Globus pallidus (tissue), 1 donor: ENCODE measurements at regions not wholly inside any gene's neighbourhood (a gene's known extent, or its start where the extent isn't known, plus 50 kb on each side); places are given as distances from the start of the nearest gene placed in this dataset.

Experiments
- DNase-seq: peaks from one replicate; pipeline ENCODE4 v3.0.0-alpha.2; 2015; ENCODE audit warnings: low spot score

DNA sequence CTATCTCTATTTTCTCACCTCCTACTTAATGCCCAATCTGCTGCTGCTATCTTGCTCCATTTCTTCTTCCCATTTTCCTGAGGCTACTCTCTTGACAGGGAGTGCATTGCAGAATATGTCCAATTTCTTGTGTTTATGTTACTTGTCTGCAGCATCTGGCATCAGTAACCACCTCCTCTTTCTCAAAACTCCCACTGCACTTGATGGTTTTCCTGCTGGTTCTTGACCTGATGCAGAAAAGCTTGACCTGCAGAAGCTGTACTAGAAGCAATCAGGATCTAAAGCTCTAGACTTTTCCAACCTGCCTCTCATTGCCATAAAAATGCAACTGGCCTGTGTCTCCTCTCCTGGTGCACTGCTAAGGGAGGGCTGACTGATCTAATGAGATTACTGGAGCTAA is 287.8 kb downstream of the ZEB1 start:
- DNase-seq, result no peak

DNA sequence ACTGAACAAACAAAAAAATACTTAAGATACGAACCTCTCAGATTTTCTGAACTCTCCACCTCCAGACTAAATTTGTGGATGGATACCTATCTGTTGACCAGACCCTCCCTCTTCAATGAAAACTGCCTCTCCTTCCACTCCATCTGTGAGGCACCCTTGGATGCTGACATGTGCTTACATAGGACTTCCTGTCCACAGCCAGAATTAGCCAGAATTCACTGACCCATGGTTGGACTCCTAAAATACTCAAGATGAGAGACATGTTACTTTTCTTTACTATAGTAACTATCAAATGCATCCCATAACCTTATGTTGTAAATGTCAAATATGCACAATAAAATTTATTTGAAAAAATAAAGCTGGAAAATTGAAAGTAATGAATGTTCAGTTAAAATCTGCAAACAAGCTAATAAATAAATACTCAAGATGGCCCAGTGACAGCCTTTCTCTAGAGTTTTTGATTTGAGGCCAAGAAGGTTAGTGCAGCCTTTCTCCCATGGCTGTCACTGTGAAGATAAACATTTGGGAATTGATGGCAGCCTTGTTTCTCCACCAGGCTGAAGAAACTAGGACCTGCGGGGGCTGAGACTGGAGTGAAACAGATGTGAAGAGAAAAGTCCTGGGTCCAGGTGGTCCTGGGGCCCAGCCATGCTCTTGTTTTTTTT is 287.0 kb downstream of the ZEB1 start:
- DNase-seq, result no peak

DNA sequence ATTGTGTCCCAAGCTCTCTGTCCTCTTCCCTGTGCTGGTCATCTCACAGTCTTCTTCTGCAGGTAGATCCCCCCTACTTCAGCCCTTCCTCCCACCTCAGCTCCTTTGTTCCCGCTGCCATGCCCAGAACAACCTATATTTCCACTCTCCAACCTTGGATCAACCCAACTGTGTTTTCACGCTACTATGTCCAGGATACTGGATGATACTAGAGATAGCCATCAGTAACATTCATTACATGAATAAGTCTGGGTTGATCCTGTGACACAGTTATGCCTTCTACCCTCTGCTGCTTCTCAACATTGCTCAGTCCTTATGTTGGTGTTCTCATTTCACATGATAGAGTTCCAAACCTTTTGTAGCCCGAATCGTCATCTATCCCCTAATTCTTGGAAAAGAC is 286.4 kb downstream of the ZEB1 start:
- no peak for DNase-seq

DNA sequence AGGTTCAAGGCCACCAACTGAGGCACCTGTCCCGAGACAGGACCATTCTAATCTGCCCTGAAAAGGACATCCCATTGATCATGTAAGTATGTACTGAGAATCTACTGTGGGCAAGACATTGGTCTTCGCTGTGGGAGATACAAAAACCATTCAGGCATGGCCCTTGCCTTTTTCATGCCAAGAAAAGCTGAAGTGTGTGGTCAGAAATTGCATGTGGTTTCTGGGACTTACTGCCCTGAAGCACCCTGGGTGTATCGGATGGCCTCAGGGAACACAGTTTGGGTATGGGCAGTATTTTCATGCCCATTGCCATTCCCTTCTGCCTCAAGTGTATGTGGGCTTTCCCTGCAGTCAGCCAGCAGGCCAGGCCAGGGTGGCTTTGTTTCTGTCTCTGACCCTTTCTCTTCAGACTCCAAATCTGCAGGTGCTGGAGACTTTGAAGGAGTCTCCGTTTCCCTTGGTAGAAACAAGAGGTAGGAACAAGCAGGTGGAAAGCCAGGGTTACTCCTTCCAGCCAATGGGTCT is 285.7 kb downstream of the ZEB1 start:
- no peak for DNase-seq

DNA sequence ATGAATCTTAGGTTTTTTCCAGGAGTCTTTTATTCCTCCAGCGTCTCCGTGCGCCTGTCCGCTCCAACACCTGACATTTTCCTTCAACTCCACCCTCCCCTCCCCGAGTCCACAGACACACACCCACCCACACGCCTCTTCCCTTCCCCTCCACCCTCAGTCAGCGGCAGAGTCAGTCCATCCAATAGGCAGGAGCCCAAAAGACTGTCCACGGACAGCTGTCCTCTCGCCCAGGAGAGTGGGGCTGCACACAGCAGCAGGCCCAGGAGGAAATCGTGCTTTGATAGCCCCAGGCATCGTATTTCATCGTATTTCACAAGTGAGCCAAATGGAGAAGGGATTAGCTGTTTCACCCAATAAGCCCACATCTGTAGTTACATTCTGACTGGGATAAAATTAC is 285.1 kb downstream of the ZEB1 start:
- DNase-seq, result no peak

DNA sequence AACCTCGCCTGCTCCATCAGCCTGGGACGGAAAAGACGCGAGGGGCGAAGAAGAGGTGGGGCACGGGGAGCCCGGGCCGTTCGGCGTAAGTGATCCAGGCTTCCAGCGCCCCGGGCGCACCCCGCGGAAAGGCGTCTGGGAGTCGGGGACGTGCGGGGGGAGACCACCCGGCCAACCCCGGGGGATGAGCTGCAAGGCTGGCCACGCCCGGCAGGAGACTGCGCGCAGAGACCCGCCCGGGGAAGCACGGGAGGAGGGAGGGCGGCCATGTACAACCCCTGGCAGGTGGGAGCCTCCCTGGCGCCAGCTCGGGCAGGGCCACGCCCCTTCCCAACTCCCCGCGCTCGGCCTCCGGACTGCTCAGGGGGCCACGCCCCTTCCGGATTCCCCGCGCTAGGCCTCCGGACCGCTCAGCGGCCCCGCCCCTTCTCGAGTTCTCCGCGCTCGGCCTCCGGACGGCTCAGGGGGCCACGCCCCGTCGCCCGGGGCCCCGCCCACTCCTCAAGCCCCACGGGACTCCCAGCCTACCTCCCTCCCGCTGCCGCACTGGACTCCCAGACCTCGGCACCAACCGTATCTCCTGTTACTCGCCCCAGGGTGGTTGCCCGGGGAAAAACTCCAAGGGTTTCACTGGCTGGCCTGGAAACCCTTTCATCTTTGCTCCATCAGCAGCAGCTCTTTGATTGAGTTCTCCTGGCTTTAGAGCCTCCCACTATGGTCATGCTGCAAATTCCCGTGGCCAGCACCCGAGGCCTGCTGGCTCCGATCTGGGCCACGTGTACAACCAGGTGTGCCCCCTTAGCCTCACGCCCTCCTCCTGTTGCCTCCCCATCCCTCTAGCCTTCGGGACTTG is 284.4 kb downstream of the ZEB1 start:
- peak; percentile 75 for DNase-seq

DNA sequence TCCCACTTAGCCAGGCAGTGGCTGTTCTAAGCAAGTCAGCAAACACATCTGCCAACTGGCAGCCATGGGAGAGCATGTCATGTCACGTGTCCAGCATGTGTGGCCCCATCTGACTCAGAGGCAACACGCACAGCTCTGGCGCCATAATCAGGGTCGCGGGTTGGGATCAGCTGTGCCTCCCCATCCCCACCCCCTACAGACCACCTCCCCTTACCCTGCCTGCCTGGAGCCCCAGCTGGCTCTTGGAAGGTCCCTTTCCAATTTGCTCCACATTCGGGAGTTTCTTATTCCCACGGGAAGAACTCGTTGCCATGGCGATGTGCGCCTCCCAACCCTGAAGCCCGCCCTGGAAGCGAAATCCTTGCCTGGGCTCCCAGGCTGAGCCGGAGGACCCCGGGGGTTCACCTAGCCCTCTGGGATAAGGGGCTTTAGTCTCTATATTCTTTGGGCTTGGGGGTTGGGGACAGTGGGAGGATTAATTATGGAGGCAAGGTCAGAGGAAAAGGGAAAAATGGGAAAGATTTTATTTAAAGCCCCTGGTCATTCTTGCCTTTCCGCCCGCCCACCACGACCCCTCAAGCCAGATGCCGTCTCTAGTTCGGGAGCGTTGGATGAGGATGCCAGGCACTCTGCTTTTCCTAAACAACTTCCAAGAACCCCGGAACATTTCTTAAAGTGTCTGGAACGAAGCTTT is 283.7 kb downstream of the ZEB1 start:
- peak; percentile 66 for DNase-seq

DNA sequence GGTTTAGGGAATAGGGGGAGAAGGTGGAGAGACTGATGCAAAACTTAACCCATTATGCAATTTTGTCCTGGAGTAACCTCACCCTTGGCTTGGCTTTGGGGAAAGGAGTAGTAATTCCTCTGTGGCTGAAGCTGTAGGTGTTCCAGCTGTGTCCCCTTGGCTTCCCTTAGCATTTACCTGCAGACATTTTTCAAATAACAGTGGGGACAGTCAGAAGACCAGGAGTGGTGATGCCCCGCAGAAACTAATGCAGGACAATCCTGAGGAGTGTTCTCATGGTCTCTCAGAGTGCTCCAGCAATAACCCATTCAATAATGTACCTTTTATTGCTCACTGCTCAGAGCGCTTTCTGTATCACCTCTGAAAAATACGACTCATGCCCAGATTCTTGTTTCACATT is 282.1 kb downstream of the ZEB1 start:
- DNase-seq, result no peak

DNA sequence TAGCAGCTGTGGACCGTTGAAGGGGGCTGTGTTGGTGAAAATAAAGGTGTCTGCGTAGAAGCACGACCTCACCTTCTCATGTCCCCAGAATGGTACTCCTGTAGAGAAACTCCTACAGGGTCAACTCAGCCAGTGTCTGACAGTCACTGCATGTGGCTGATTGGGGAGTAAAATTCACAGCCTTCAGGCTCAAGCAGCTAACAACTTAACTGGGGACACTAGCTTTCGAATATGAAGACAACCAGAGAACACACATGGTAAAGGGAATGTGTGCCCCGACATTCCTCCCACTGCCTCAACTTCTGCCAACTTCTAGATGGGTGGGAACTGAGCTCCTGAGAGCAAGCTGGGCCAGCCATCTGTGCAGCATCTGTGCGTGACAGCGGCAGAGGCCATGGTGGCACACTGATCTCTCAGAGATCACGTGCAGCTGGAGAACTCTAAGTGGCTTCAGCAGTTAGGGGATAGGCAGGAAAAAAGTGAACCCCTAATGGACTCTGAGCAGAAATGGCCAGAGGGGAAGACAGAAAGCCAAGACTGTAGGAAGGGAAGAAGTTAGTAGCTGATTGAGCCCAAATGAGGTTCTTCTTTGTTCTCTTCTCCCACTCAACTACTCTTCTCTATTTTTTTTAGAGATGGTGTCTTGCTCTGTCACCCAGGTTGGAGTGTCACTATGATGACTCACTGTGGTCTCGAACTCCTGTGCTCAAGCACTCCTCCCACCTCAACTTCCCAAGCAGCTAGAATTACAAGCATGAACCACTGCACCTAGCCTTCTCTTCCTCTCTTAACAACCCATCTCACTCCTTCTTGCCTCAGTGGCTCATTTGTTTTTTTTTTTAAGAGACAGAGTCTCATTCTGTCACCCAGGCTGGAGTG is 280.8 kb downstream of the ZEB1 start:
- no peak for DNase-seq

DNA sequence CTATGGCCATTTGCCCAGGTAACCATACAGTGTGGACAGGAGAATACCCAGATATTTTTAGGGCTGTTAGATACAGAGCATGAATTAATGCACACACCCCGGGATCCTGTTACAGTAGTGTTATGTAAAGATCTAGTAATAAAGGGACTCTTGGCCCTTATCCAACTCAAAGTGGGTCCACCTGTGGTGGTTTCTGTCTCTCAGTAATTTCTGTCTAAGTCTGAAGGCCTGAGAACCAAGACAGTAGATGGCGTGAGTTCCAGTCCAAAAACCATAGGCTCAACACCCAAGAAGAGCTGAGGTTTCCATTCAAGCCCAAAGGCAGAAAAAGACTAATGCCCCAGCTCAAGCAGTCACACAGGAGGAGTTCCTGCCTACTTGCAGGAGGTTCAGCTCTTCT is 277.7 kb downstream of the ZEB1 start:
- DNase-seq, result no peak

DNA sequence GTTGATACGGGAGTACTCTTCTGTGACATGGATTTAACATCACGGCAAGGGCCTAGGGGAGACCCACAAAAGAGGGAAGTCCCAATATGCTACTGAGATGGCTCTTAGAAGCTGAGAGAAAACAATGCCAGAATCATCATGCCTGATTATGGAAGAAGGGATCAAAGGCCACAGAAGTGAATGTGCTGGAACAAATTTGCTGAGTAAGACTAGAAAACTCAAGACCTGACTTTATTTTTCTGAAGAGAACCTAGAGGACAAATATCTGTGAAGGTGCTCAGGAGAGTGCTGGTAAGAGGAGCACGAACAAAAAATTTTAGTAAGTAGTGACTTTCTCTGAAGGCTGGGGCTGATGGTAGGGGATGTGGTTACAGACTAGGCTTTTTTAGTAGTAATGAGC is 277.0 kb downstream of the ZEB1 start:
- no peak for DNase-seq

DNA sequence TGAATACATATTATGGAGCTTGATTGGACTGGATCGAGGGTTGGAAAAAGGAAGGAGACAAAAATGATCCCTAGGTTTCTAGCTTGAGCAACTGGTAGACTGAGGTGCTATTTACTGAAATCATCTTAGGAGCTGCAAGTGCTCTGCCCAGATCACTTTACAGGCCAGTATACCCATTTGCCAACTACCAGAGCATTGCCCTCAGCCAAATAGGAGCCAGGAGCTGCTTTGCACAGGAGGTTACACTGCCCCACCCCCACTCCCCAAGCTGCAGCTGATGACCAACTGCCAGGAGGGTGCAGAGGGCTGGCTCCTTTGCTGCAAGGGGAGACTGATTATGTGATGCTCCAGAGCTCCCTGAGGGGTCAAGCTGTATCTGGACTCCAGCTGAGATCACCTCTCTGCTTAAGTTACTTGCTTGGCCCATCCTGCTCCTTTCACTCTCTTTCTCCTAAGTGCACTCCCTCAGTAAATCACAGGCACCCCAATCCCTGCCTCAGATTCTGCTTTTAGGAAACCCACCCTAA is 275.4 kb downstream of the ZEB1 start:
- DNase-seq, result no peak

DNA sequence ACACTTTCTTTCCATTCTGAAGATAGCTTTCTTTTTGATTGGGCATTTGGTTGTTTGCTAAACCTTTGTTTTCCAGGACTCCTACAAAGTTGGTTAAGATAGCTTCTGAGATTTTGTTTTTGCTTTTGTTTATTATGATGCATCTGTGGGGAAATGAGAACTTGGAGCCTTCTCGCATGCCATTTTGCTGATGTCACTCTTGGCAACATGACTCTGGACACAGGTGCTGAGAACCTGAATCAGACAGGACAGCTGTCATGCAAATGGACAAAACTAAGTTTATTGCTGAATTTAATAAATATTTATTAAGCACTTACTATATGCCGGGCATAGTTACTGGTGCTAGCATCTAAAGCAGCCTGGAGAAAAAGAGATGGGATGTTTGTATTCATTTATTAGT is 274.1 kb downstream of the ZEB1 start:
- no peak for DNase-seq

DNA sequence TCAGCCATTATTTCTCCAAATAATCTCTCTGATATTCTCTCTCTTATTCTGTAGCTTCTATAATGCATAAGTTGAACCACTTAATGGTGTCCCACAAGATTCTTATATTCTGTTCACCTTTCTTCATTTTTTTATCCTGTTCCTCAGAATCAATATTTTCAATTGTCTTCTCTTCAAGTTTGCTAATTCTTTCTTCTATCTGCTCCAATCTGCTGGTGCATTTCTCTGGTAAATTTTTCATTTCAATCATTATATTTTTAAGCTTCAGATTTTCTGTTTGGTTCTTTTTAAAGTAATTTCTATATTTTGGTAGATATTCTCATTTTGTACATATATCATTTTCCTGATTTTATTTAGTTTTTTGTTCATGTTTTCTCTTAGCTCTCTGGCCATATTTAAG is 272.6 kb downstream of the ZEB1 start:
- DNase-seq, result no peak

DNA sequence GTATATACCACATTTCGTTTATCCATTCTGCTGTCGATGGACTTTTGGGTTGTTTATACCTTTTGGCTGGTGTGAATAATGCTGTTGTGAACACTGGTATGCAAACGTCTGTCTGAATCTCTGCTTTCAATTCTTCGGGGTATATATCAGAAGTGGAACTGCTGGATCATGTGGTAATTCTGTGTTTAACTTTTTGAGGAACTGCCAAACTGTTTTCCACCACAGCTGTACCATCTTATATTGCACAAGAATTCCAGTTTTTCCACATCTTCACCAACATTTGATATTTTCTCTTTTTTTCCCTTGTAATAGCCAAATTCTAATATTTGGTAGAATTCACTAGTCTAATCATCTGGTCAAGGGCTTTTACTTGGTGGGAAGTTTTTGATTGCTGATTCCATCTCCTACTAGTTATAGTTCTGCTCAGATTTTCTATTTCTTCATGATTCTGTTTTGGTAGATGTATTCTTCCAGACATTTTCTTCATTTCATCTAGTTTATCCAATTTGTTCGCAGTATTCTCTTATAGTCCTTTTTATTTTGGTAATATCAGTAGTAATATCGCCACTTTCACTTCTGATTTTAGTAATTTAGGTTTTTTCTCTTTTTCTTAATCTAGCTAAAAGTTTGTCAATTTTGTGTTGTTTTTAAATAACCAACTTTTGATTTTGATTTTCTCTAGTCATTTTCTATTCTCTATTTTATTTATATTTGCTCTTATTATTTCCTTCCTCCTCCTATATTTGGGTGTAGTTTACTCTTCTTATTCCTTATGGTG is 271.2 kb downstream of the ZEB1 start:
- DNase-seq, result peak; percentile 38

DNA sequence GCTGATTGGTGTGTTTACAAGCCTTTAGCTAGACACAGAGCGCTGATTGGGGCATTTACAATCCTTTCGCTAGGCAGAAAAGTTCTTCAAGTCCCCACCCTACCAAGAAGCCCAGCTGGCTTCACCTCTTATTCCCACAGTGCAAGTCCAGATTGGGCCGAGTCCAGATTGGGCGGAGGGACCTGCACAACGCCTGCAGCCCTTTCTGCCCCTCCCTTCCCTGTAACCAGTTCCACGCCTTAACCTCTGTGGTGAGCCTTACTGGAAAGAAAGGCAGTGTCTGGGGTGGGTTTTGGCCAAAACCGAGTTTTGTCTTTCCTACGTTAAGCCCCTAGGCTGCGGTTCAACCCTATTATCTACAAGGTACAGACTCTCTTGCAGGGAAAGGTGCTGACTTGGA is 268.7 kb downstream of the ZEB1 start:
- no peak for DNase-seq

DNA sequence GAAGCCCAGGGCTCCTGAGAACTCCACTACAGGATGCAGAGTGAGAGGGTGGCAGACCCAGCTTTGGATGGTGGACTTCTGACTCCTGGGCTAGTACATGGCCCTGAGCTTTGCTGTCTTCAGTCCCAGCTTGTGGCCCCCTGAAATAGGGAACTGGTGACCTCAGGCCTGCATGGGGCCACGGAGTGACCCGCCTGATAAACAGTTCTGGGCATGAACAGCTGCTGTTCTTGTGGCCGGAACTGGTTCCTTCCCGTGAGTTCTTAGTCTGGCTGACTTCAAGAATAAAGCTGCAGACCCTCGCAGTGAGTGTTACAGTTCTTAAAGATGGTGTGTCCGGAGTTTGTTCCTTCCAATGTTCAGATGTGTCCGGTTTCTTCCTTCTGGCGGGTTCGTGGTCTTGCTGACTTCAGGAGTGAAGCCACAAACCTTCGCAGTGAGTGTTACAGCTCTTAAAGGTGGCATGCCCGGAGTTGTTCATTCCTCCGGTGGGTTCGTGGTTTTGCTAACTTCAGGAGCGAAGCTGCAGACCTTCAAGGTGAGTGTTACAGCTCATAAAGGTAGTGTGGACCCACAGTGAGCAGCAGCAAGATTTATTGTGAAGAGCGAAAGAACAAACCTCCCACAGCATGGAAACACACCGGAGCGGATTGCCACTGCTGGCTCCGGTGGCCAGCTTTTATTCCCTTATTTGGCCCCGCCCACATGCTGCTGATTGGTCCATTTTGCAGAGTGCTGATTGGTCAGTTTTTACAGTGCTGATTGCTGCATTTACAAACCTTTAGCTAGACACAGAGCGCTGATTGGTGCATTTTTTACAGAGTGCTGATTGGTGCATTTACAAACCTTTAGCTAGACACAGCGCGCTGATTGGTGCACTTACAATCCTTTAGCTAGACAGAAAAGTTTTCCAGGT is 268.0 kb downstream of the ZEB1 start:
- DNase-seq, result peak; percentile 58

DNA sequence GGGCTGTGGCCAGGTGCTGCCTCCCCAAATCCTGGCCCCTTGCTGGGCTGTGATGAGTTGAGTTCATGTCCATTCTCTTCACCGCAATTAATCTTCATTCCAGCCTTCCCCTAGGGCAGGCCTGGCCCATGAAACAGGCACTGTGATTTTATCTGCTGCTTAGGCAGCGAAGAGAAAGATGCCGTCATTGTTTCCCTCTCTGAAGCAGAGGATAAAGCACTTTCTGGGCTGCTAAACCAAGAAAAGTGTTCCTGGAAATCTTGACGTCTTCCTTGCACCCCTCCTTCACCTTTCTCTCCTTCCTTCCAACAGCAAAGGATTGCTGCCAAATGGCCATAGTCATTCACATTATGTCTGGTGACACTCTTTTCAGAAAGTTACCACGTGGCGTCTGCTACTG is 265.9 kb downstream of the ZEB1 start:
- no peak for DNase-seq

DNA sequence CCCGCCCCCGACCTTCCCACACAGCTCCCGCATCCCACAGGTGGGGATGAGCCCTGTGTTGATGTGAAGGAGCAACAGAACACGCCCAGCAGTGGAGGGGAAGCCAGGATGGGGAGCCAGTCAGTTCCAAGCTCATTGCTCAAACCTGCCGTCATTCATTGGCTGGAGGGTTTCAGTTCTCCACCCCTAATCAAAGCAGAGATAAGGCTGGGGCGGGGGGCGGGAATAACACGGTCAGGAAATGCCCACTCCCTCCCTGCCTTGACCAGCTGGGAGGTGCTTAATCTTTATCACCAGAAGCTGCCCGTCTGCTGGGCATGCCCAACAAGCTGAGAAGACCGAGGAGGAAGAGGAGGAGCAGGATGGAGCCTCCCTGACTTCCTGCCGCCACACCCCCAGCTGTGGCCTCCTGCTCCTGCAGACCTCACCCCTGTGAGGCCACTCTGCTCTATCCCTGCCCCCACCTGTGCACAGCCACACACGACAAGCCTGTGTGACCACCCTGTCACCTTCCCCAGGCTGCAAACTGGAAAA is 265.1 kb downstream of the ZEB1 start:
- DNase-seq, result no peak
